ENCODE measurements at regions not wholly inside any gene's neighbourhood (a gene's known extent, or its start where the extent isn't known, plus 50 kb on each side); places are given as distances from the start of the nearest gene placed in this dataset.

- Histone ChIP-seq H3K9me2 (replicated peaks; ENCODE audit: insufficient read depth, low read length) (no peaks in the 10 kb centered on the region), H3K36me3 (replicated peaks; ENCODE audit: insufficient read depth, low read length) (no peaks in the 10 kb centered on the region), H3K4me3 (ENCODE audit: low read length) (no peak overlapping the region), H3K79me2 (ENCODE audit: low read length) (no peaks in the 10 kb centered on the region), H3K27ac (ENCODE audit: low read length) (no peak overlapping the region), H3K9ac (ENCODE audit: low read length) (no peak overlapping the region), H4K20me1 (ENCODE audit: insufficient read depth, low read length) (no peaks in the 10 kb centered on the region), H3K4me1 (ENCODE audit: low read length) (no peaks in the 10 kb centered on the region), H3F3A (ENCODE audit: insufficient read depth, low read length) (no peaks in the 10 kb centered on the region), H3K9me3 (replicated peaks; ENCODE audit: insufficient read depth, low read length) (no peaks in the 10 kb centered on the region), H3K27me3 (replicated peaks; ENCODE audit: insufficient read depth, low read length) (no peaks in the 10 kb centered on the region; the same call in 1 of the 2 replicates), H2AFZ (ENCODE audit: low read length) (no peak overlapping the region), H3K4me2 (ENCODE audit: low read depth, low read length) (no peak overlapping the region)
- TF ChIP-seq CTCF (IDR thresholded peaks at IDR 0.05; ENCODE audit: low read length) (no peak), EZH2phosphoT487 (IDR thresholded peaks at IDR 0.05; ENCODE audit: low read length) (no peak), EZH2 (optimal IDR thresholded peaks at IDR 0.05; ENCODE audit: low read depth, low read length) (no peak)
- no peak for DNase-seq
Observed at GRCh38 chr2:120548627-120549608, 186.8 kb upstream of the GLI2 start.

GRCh38 chr2:120549841-120550240, 185.8 kb upstream of the GLI2 start:
- no peak overlapping the region for H3K27ac ChIP-seq (ENCODE audit: low read length)
- no peak overlapping the region for H3K4me2 ChIP-seq (ENCODE audit: low read depth, low read length)
- no peaks in the 10 kb centered on the region for H3K9me2 ChIP-seq (replicated peaks; ENCODE audit: insufficient read depth, low read length)
- H3K36me3 ChIP-seq (replicated peaks; ENCODE audit: insufficient read depth, low read length) = no peaks in the 10 kb centered on the region
- H4K20me1 ChIP-seq (ENCODE audit: insufficient read depth, low read length) = no peaks in the 10 kb centered on the region
- H3K4me1 ChIP-seq (ENCODE audit: low read length) = no peaks in the 10 kb centered on the region
- no peak for DNase-seq
- no peaks in the 10 kb centered on the region; the same call in 1 of the 2 replicates for H3K27me3 ChIP-seq (replicated peaks; ENCODE audit: insufficient read depth, low read length)
- no peaks in the 10 kb centered on the region for H3K9me3 ChIP-seq (replicated peaks; ENCODE audit: insufficient read depth, low read length)
- H3K9ac ChIP-seq (ENCODE audit: low read length) = no peak overlapping the region
- TF ChIP-seq CTCF (IDR thresholded peaks at IDR 0.05; ENCODE audit: low read length) (no peak), EZH2phosphoT487 (IDR thresholded peaks at IDR 0.05; ENCODE audit: low read length) (no peak), EZH2 (optimal IDR thresholded peaks at IDR 0.05; ENCODE audit: low read depth, low read length) (no peak)
- no peaks in the 10 kb centered on the region for H3F3A ChIP-seq (ENCODE audit: insufficient read depth, low read length)
- H3K4me3 ChIP-seq (ENCODE audit: low read length) = no peak overlapping the region
- H2AFZ ChIP-seq (ENCODE audit: low read length) = no peak overlapping the region
- H3K79me2 ChIP-seq (ENCODE audit: low read length) = no peaks in the 10 kb centered on the region

GRCh38 chr2:120550282-120550681, 185.4 kb upstream of the GLI2 start:
- Histone ChIP-seq H3K4me3 (ENCODE audit: low read length) (no peak overlapping the region), H4K20me1 (ENCODE audit: insufficient read depth, low read length) (no peaks in the 10 kb centered on the region), H3K79me2 (ENCODE audit: low read length) (no peaks in the 10 kb centered on the region), H3K27ac (ENCODE audit: low read length) (no peak overlapping the region), H3K36me3 (replicated peaks; ENCODE audit: insufficient read depth, low read length) (no peaks in the 10 kb centered on the region), H3K9me2 (replicated peaks; ENCODE audit: insufficient read depth, low read length) (no peaks in the 10 kb centered on the region), H2AFZ (ENCODE audit: low read length) (no peak overlapping the region), H3K9me3 (replicated peaks; ENCODE audit: insufficient read depth, low read length) (no peaks in the 10 kb centered on the region), H3K4me2 (ENCODE audit: low read depth, low read length) (no peak overlapping the region), H3K27me3 (replicated peaks; ENCODE audit: insufficient read depth, low read length) (no peaks in the 10 kb centered on the region; the same call in 1 of the 2 replicates), H3K9ac (ENCODE audit: low read length) (no peak overlapping the region), H3K4me1 (ENCODE audit: low read length) (no peaks in the 10 kb centered on the region), H3F3A (ENCODE audit: insufficient read depth, low read length) (no peaks in the 10 kb centered on the region)
- no peak for DNase-seq
- no peak for TF ChIP-seq EZH2 (optimal IDR thresholded peaks at IDR 0.05; ENCODE audit: low read depth, low read length)
- no peak for TF ChIP-seq CTCF (IDR thresholded peaks at IDR 0.05; ENCODE audit: low read length)
- TF ChIP-seq EZH2phosphoT487 (IDR thresholded peaks at IDR 0.05; ENCODE audit: low read length) = no peak

Measured in MM.1S (cell line).